ENCODE measurements at regions not wholly inside any gene's neighbourhood (a gene's known extent, or its start where the extent isn't known, plus 50 kb on each side); places are given as distances from the start of the nearest gene placed in this dataset.
"Not testable (repeated sequence)": the region's sequence is repeated elsewhere in the genome, so short reads cannot be mapped to it uniquely, and the experiment has no call there.

GRCh38 chr7:106747301-106747700, 86.3 kb upstream of the CCDC71L start:
- in situ Hi-C loops (cut with MboI; ENCODE audit: low sequenced_read_pairs): loop anchor here (25.0 kb wide), 1 partner anchor 210 kb away; no protein-coding TSS in a partner anchor

DNA sequence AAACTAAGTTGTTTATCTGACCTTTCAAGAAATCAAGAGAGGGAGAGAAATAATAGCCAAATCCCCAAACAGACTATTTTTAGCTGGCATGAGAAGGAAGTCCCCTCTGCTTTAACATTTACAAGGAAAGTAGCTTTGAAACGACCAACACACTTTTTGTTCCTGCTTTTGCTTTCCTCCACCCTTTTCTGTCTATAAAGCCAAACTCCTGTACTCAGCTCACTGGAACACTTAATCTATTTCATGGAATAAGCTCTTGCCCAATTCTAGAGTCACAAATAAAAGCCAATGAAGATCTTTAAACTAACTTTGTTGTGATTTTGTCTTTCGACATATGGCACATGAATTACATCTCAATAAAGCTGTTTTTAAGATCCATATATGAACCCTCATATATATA, 86.8 kb upstream of the CCDC71L start:
- in situ Hi-C loops (cut with MboI; ENCODE audit: low sequenced_read_pairs): loop anchor here (25.0 kb wide), 1 partner anchor 211 kb away; no protein-coding TSS in a partner anchor

DNA sequence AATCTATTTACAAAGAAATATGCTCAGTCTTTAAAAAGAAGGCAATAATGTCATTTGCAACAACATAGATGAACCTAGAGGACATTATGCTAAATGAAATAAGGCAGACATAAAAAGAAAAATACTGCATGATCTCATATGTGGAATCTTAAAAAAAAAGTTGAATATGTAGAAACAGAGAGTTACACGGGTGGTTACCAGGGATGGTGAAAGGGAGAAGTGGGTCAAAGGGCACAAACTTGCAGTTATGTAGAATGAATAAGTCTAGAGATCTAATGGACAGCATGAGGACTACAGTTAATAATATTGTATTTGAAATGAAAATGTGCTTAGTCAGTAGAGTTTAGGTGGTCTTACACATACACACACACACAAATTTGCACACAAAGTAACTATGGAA, 88.2 kb upstream of the CCDC71L start:
- in situ Hi-C loops (cut with MboI; ENCODE audit: low sequenced_read_pairs): loop anchor here (25.0 kb wide), 1 partner anchor 212 kb away; no protein-coding TSS in a partner anchor

GRCh38 chr7:106750773-106751172, 89.8 kb upstream of the CCDC71L start:
- in situ Hi-C loops (cut with MboI; ENCODE audit: low sequenced_read_pairs): no loop called here

GRCh38 chr7:106752367-106752766, 91.4 kb upstream of the CCDC71L start:
- in situ Hi-C loops (cut with MboI; ENCODE audit: low sequenced_read_pairs): no loop called here

- in situ Hi-C loops (cut with MboI; ENCODE audit: low sequenced_read_pairs): not testable (repeated sequence)
These were observed 94.1 kb upstream of the CCDC71L start for GRCh38 chr7:106755024-106755423.

- in situ Hi-C loops (cut with MboI; ENCODE audit: low sequenced_read_pairs): no loop called here
These were observed 94.7 kb upstream of the CCDC71L start for GRCh38 chr7:106755641-106756040.

GRCh38 chr7:106756071-106756470, 95.1 kb upstream of the CCDC71L start:
- in situ Hi-C loops (cut with MboI; ENCODE audit: low sequenced_read_pairs): no loop called here

- in situ Hi-C loops (cut with MboI; ENCODE audit: low sequenced_read_pairs): no loop called here
These were observed 95.9 kb upstream of the CCDC71L start for GRCh38 chr7:106756884-106757283.

DNA sequence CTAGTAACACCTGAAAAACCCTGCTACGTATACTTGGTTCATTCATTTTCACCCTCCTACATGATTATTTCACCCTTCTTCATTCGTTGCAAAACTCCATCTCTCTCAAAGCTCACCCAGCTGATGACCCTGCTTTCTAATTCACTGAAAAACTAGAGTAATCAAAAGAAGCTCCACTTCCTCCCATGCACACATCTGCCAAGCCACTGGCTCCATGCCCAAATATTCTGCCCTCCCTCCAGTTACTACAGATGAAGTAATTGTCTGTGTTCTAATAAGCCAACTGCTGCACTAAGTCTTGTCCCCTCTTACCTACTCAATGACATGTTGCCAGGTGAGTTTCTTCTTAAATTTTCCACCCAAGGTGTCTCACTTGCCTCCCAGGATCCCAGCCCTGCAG, 96.9 kb upstream of the CCDC71L start:
- in situ Hi-C loops (cut with MboI; ENCODE audit: low sequenced_read_pairs): no loop called here

GRCh38 chr7:106762845-106763244, 101.9 kb upstream of the CCDC71L start:
- in situ Hi-C loops (cut with MboI; ENCODE audit: low sequenced_read_pairs): not testable (repeated sequence)

GRCh38 chr7:106763717-106764116, 101.4 kb upstream of the PIK3CG start:
- in situ Hi-C loops (cut with MboI; ENCODE audit: low sequenced_read_pairs): no loop called here

- in situ Hi-C loops (cut with MboI; ENCODE audit: low sequenced_read_pairs): no loop called here
These were observed 99.2 kb upstream of the PIK3CG start for GRCh38 chr7:106765727-106766355.

DNA sequence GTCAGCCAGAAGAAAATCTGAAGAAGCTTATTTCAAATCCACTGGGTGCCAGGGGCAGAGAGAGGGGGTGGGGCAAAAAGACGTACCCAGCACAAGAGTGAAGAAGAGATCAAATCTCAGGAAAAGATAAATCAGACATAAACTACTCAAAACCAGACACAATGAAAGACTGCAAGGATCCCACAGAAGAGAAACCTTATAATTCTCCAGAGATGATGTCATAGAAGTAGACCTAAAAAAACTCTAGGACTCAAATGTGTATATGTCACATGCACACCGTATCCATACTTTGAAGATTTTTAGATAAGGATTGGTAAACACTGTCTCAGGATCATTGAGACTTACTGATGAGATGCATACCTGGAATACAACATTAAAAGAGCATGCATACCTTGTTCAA, 98.5 kb upstream of the PIK3CG start:
- in situ Hi-C loops (cut with MboI; ENCODE audit: low sequenced_read_pairs): no loop called here

- in situ Hi-C loops (cut with MboI; ENCODE audit: low sequenced_read_pairs): no loop called here
These were observed 98.0 kb upstream of the PIK3CG start for GRCh38 chr7:106767078-106767477.

GRCh38 chr7:106767498-106768323, 97.4 kb upstream of the PIK3CG start:
- in situ Hi-C loops (cut with MboI; ENCODE audit: low sequenced_read_pairs): no loop called here

DNA sequence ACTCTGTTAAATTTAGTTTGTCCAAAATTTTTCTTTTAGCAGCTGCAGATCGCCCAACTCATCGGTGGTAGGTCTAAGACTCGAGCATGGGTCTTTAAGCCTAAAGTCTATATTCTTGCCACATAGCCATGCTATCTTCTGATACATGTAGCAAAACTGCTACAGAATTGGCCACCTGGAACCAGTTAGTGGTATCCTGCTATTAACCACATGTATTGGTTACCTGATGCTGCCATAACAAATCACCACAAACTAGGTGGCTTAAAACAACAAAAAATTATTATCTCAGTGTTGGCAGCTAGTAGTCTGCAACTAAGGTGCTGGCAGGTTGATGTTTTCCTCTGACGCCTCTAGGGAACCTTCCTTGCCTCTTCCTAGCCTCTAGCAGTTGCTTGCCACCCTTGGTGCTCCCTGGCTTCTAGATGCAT, 96.7 kb upstream of the PIK3CG start:
- in situ Hi-C loops (cut with MboI; ENCODE audit: low sequenced_read_pairs): no loop called here

DNA sequence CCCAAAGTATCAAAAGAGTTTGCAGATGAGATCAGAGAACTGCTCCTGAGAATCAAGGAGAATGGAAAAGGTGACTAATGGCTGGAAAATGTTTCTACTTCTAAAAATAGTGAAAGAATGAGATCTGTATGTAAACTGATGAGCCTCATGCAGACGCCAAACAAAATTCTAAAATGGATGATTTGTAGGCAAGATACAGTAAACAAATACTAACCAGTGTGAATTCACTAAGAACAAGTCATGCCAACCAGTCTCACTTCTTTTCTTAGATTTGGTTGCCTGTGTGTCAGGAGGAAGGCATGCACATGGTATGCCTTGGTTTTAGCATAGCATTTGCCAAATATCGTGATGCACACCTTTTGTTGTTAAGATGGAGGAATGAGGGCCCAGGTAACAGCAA, 94.9 kb upstream of the PIK3CG start:
- in situ Hi-C loops (cut with MboI; ENCODE audit: low sequenced_read_pairs): no loop called here

DNA sequence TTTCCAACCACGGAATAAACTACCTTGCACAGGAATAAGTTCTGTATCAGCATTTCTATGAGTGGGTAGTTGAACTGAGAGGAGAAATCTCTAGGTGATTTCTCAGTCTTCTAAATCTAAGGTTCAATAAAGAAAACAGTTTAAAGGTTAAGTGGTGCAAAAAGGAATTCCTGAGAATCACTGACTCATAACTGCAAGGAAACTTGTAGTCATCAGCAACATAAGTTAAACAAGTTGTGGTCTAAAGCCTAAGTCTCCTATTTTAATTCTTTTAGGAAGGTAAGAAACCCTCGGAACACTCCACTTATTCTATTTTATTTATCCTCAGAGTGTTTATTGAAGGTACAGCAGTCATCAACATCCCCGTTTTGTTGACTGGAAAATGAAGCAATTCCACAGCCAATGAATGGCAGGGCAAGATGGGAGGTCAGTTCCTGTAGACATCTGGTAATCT, 92.4 kb upstream of the PIK3CG start:
- in situ Hi-C loops (cut with MboI; ENCODE audit: low sequenced_read_pairs): no loop called here

GRCh38 chr7:106773228-106773627, 91.9 kb upstream of the PIK3CG start:
- in situ Hi-C loops (cut with MboI; ENCODE audit: low sequenced_read_pairs): no loop called here

DNA sequence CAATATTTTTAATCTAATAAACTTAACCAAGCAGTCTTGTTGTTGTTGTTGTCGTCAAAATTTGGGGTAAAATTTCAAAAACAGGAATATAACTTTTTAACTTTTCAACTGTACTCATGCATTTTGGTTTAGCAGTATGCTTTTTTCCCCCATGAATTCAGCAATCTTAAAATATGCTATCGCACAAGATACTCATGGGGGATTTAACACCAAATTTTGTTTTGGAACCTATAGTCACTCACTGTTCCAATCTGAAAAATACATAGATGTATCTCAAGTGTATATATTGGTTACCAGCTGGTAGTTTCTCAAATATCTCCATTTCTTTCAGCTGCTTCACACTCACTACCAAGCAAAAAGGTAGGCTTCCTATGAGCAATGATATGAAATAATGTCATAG, 91.4 kb upstream of the PIK3CG start:
- in situ Hi-C loops (cut with MboI; ENCODE audit: low sequenced_read_pairs): no loop called here

GRCh38 chr7:106774213-106774767, 90.8 kb upstream of the PIK3CG start:
- in situ Hi-C loops (cut with MboI; ENCODE audit: low sequenced_read_pairs): no loop called here

All from HL-60/S4 treated with retinoic acid at 250 ng/mL for 4 days and 3 days (cell line).